MCF 10A (cell line): ENCODE measurements at regions not wholly inside any gene's neighbourhood (a gene's known extent, or its start where the extent isn't known, plus 50 kb on each side); places are given as distances from the start of the nearest gene placed in this dataset.

Experiments
- BruUV-seq: library from RNA; stranded (reverse); fragments of 400-500 nt; replicated peaks from 2 replicates; lab custom pipeline; 2021; lab: Mats Ljungman, UMichigan
- CTCF ChIA-PET: fragments of 300-600 bp; sonication (Branson Sonifier 250); formaldehyde crosslinking; extraction: SDS; loops from one replicate; lab custom pipeline; 2021; ENCODE audit warnings: antibody characterized with exemption, inconsistent platforms; lab: Yijun Ruan, JAX
- POLR2A ChIA-PET: fragments of 300-600, 350-650 bp; sonication (Branson Sonifier 250); formaldehyde crosslinking; extraction: SDS; loops from one replicate; lab custom pipeline; 2020; ENCODE audit warnings: antibody characterized with exemption, inconsistent platforms; lab: Yijun Ruan, JAX
- DNase-seq: peaks from one replicate; pipeline ENCODE4 v3.0.0-alpha.2; 2018; ENCODE audit not compliant: unreplicated experiment
- H3K27ac Mint-ChIP-seq: one replicate; pipeline ENCODE4 v1.8.0; 2022; ENCODE audit warnings: mild to moderate bottlenecking, low read depth, mixed read lengths; ENCODE audit not compliant: unreplicated experiment
- H3K27me3 Mint-ChIP-seq: one replicate; pipeline ENCODE4 v1.8.0; 2022; ENCODE audit warnings: mixed read lengths; ENCODE audit not compliant: insufficient read depth, unreplicated experiment
- H3K36me3 Mint-ChIP-seq: one replicate; pipeline ENCODE4 v1.8.0; 2022; ENCODE audit warnings: mild to moderate bottlenecking, moderate library complexity, mixed read lengths; ENCODE audit not compliant: insufficient read depth, unreplicated experiment
- H3K4me1 Mint-ChIP-seq: one replicate; pipeline ENCODE4 v1.8.0; 2022; ENCODE audit warnings: mixed read lengths; ENCODE audit not compliant: insufficient read depth, unreplicated experiment
- H3K4me3 Mint-ChIP-seq: one replicate; pipeline ENCODE4 v1.8.0; 2022; ENCODE audit warnings: mild to moderate bottlenecking, moderate library complexity, mixed read lengths; ENCODE audit not compliant: unreplicated experiment
- H3K9me3 Mint-ChIP-seq: one replicate; pipeline ENCODE4 v1.8.0; 2022; ENCODE audit warnings: mixed read lengths; ENCODE audit not compliant: unreplicated experiment
- CTCF ChIP-seq: fragments of 200-600 bp; IDR thresholded peaks from one replicate; pipeline ENCODE4 v1.8.0; 2022; ENCODE audit warnings: antibody characterized with exemption, mild to moderate bottlenecking; ENCODE audit not compliant: unreplicated experiment
- intact Hi-C: fragments of 100-400 bp; cut with micrococcal nuclease; formaldehyde crosslinking; loops from 2 replicates; pipeline ENCODE4 v1.14.1; 2022

GRCh38 chr2:221808488-221808887 lies 236.4 kb upstream of the EPHA4 start:
- CTCF ChIA-PET = no interaction called here
- POLR2A ChIA-PET = no interaction called here
- no peak for DNase-seq
- intact Hi-C loops = no loop called here
- Mint-ChIP-seq H3K4me3 (no peak overlapping the region), H3K9me3 (no peaks in the 10 kb centered on the region), H3K27me3 (no peaks in the 10 kb centered on the region), H3K36me3 (no peaks in the 10 kb centered on the region), H3K4me1 (no peaks in the 10 kb centered on the region), H3K27ac (no peak overlapping the region)
- BruUV-seq = no TSS peak
- TF ChIP-seq CTCF = no peak

GRCh38 chr2:221807706-221808105 lies 235.6 kb upstream of the EPHA4 start:
- no peak for DNase-seq
- Mint-ChIP-seq H3K27ac (no peak overlapping the region), H3K4me1 (no peaks in the 10 kb centered on the region), H3K36me3 (no peaks in the 10 kb centered on the region), H3K27me3 (no peaks in the 10 kb centered on the region), H3K4me3 (no peak overlapping the region), H3K9me3 (no peaks in the 10 kb centered on the region)
- TF ChIP-seq CTCF = no peak
- no TSS peak for BruUV-seq
- ChIA-PET CTCF (interaction anchor here (1.0 kb wide), 1 partner anchor 9 kb away, joined by 3 read pairs; no protein-coding TSS in a partner anchor), POLR2A (interaction anchor here (0.6 kb wide), 1 partner anchor 9 kb away, joined by 3 read pairs; no protein-coding TSS in a partner anchor)
- intact Hi-C loops = no loop called here

GRCh38 chr2:221802089-221802488 lies 230.0 kb upstream of the EPHA4 start:
- Mint-ChIP-seq H3K27me3 (no peaks in the 10 kb centered on the region), H3K9me3 (no peaks in the 10 kb centered on the region), H3K27ac (no peak overlapping the region), H3K4me1 (no peaks in the 10 kb centered on the region), H3K4me3 (no peak overlapping the region), H3K36me3 (no peaks in the 10 kb centered on the region)
- DNase-seq = no peak
- no TSS peak for BruUV-seq
- POLR2A ChIA-PET = no interaction called here
- no peak for TF ChIP-seq CTCF
- CTCF ChIA-PET = no interaction called here
- intact Hi-C loops = no loop called here

GRCh38 chr2:221792971-221793521 lies 220.9 kb upstream of the EPHA4 start:
- BruUV-seq = no TSS peak
- intact Hi-C loops = no loop called here
- CTCF ChIA-PET = interaction anchor here (0.6 to 0.7 kb wide), 2 partner anchors 154 to 826 kb away, joined by 3 read pairs; no protein-coding TSS in a partner anchor

More at GRCh38 chr2:221792971-221793521, 220.9 kb upstream of the EPHA4 start:
- TF ChIP-seq CTCF = no peak
- H3K27ac Mint-ChIP-seq = no peak overlapping the region
- no peaks in the 10 kb centered on the region for H3K27me3 Mint-ChIP-seq
- no peaks in the 10 kb centered on the region for H3K4me1 Mint-ChIP-seq
- no peaks in the 10 kb centered on the region for H3K9me3 Mint-ChIP-seq
- H3K36me3 Mint-ChIP-seq = no peaks in the 10 kb centered on the region
- POLR2A ChIA-PET = no interaction called here
- no peak for DNase-seq
- H3K4me3 Mint-ChIP-seq = no peak overlapping the region
